ENCODE measurements at regions not wholly inside any gene's neighbourhood (a gene's known extent, or its start where the extent isn't known, plus 50 kb on each side); places are given as distances from the start of the nearest gene placed in this dataset.

DNA sequence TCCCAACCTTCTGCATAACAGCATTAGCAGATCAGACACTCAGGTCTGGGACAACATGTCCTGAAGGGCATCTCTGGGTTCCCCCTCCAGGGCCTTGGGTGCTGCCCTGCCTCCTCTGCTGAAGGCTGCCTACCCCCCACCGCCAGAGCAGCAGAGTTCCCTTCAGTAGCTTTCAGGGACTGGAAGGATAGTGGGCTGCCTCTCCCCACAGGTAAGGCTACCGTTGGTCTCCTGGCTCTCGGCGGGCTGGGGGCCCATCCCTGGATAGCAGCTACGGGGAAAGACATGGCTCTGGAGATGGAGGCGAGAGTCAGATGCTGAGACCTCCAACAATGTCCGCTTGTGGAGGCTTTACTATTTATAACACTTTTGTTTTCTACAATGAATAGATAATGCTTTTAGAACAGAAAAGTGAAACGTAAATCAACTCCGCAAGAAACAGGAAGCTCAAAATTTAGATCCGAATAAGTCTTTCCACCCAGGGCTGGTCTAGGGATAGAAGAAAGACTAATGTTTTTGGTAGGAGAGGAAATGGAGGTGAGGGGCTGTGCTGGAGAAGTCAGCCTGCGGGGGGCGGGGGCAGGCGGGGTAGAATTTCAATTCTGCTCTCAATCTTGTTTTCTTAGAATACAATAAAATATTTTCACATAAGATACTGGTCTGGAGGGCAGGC is 58.4 kb downstream of the ARL4C start:
- no peak for DNase-seq
- Mint-ChIP-seq H3K4me3 (peak overlapping the region; percentile 13), H3K27me3 (ENCODE audit: low read depth) (no peaks in the 10 kb centered on the region), H3K9me3 (ENCODE audit: insufficient read depth) (no peaks in the 10 kb centered on the region), H3K36me3 (ENCODE audit: low read depth) (peaks cover 4% of the 10 kb centered on the region), H3K27ac (peak overlapping the region; percentile 31), H3K4me1 (ENCODE audit: low read depth) (peaks cover 71% of the 10 kb centered on the region)
- ChIA-PET CTCF (interaction anchor here (1.0 to 2.0 kb wide), 4 partner anchors 10 to 149 kb away, joined by 3 to 6 read pairs (median 4); no protein-coding TSS in a partner anchor), POLR2A (interaction anchor here (1.0 to 1.1 kb wide), 3 partner anchors 8 to 12 kb away, joined by 3 to 4 read pairs (median 3); no protein-coding TSS in a partner anchor)
- peak; percentile 45 for ATAC-seq

GRCh38 chr2:234437642-234438304 is 59.1 kb downstream of the ARL4C start:
- Mint-ChIP-seq H3K4me1 (ENCODE audit: low read depth) (peaks cover 71% of the 10 kb centered on the region), H3K27me3 (ENCODE audit: low read depth) (no peaks in the 10 kb centered on the region), H3K9me3 (ENCODE audit: insufficient read depth) (no peaks in the 10 kb centered on the region), H3K27ac (no peak overlapping the region), H3K36me3 (ENCODE audit: low read depth) (peaks cover 4% of the 10 kb centered on the region), H3K4me3 (no peak overlapping the region)
- DNase-seq (no peak), ATAC-seq (peak; percentile 22)
- POLR2A ChIA-PET, result interaction anchor here (1.0 to 1.6 kb wide), 3 partner anchors 8 to 12 kb away, joined by 3 to 6 read pairs (median 3); no protein-coding TSS in a partner anchor
- CTCF ChIA-PET, result interaction anchor here (0.6 to 2.0 kb wide), 5 partner anchors 9 to 148 kb away, joined by 3 to 6 read pairs (median 4); no protein-coding TSS in a partner anchor

DNA sequence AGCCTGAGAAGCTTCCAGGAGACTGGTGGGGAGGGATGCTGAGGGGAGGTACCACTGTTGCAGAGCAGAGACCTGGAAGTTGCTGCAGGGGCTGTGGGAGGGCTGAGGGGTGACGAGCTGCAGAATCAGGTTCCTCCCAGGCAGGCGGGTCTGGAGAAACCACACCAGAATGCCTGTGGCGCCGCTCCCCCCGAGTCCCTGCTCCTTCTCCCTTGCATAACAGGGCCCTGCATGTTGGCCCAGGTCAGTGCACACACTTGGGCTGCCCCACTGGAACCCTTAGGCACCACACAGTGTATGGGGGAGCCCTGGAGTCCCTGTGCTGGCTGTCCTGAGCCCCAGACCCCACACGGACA is 60.4 kb downstream of the ARL4C start:
- Mint-ChIP-seq H3K27me3 (ENCODE audit: low read depth) (no peaks in the 10 kb centered on the region), H3K4me1 (ENCODE audit: low read depth) (peaks cover 65% of the 10 kb centered on the region), H3K36me3 (ENCODE audit: low read depth) (peaks cover 4% of the 10 kb centered on the region), H3K27ac (peak overlapping the region; percentile 52), H3K4me3 (no peak overlapping the region), H3K9me3 (ENCODE audit: insufficient read depth) (no peaks in the 10 kb centered on the region)
- CTCF ChIA-PET, result no interaction called here
- ATAC-seq, result no peak
- no peak for DNase-seq
- POLR2A ChIA-PET, result interaction anchor here (1.0 to 1.6 kb wide), 2 partner anchors 10 to 18 kb away, joined by 3 to 6 read pairs; no protein-coding TSS in a partner anchor

DNA sequence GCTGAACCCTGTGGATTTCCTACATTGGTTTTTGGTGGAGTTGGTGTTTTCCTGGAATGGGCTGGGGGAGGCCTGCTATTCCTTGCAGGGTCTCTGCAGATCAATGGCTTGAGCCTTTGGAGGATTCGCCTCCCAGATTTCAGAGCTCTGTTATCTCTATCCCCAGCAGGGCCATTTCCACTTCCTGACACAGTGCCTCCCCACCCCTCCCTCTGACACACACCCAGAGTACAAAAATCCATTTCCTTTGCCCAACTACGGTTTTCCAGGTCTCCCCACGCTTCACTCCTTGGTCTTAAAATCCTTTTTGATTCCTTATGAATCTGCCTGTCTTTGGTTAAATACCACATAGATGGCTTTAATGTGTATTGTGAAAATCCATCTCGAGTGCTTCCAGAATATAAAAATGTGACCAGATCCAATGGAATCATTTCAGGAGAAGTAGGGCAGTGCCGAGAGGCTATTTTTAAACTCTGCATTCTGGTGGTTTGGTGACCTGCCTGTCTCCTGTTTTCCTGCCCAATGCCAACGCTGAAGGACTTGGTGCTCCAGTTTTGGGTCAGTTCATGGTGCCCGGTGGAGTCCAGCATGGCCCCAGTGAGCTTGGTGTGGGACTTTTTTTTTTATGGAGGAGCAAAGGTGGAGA is 60.9 kb downstream of the ARL4C start:
- ATAC-seq (no peak), DNase-seq (no peak)
- H3K4me3 Mint-ChIP-seq, result no peak overlapping the region
- no peaks in the 10 kb centered on the region for H3K9me3 Mint-ChIP-seq (ENCODE audit: insufficient read depth)
- H3K36me3 Mint-ChIP-seq (ENCODE audit: low read depth), result peaks cover 4% of the 10 kb centered on the region
- no peaks in the 10 kb centered on the region for H3K27me3 Mint-ChIP-seq (ENCODE audit: low read depth)
- peaks cover 60% of the 10 kb centered on the region for H3K4me1 Mint-ChIP-seq (ENCODE audit: low read depth)
- H3K27ac Mint-ChIP-seq, result peak overlapping the region; percentile 52
- ChIA-PET POLR2A (interaction anchor here (1.0 kb wide), 1 partner anchor 19 kb away, joined by 3 read pairs; no protein-coding TSS in a partner anchor), CTCF (interaction anchor here (1.0 kb wide), 1 partner anchor 9 kb away, joined by 3 read pairs; no protein-coding TSS in a partner anchor)

DNA sequence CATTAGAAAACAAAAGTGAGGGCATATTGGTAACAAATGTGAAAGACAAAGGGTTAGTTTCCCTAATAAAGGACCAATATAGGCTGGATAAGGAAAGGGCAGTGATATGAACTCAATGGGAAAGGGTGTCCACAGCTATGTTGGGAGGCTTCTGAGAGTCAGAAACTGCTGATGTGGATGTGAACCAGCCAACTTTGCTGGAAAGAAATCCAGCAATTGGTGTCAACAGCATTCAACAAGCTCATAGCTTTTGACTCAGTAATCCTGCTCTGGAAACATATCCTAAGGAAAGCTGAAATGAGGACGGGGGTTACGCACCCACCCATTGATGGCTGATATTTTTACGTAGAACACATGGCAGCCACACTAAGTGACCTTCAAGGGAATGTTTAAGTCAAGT is 63.7 kb downstream of the ARL4C start:
- peaks cover 54% of the 10 kb centered on the region for H3K4me1 Mint-ChIP-seq (ENCODE audit: low read depth)
- H3K36me3 Mint-ChIP-seq (ENCODE audit: low read depth), result peaks cover 4% of the 10 kb centered on the region
- no peak overlapping the region for H3K4me3 Mint-ChIP-seq
- no peaks in the 10 kb centered on the region for H3K27me3 Mint-ChIP-seq (ENCODE audit: low read depth)
- no peak for ATAC-seq
- no peak overlapping the region for H3K27ac Mint-ChIP-seq
- ChIA-PET CTCF (interaction anchor here (1.1 to 1.4 kb wide), 2 partner anchors 11 to 50 kb away, joined by 4 read pairs; no protein-coding TSS in a partner anchor), POLR2A (interaction anchor here (0.8 to 2.0 kb wide), 3 partner anchors 11 to 21 kb away, joined by 4 to 6 read pairs (median 5); no protein-coding TSS in a partner anchor)
- no peaks in the 10 kb centered on the region for H3K9me3 Mint-ChIP-seq (ENCODE audit: insufficient read depth)
- DNase-seq, result no peak

DNA sequence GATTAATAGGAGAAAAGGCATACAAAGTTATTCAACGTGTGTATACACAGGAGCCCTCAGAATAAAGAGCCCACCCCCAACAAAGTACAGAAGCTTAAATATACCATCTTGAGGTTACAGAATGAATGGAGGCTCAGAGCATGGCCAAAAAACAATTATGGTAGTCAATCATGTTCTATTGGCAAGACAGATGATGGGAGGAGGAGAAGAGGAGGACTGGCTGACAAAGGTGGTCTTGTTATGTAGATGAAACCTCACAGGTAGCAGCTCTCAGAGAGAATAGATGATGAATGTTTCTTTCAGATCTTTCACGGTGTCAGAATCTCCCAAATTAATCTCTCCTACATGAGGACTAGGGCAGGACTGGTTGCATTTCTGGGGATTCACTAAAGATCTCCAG is 66.0 kb downstream of the ARL4C start:
- Mint-ChIP-seq H3K27me3 (ENCODE audit: low read depth) (no peaks in the 10 kb centered on the region), H3K4me3 (no peak overlapping the region), H3K9me3 (ENCODE audit: insufficient read depth) (no peaks in the 10 kb centered on the region), H3K36me3 (ENCODE audit: low read depth) (peaks cover 7% of the 10 kb centered on the region), H3K27ac (no peak overlapping the region), H3K4me1 (ENCODE audit: low read depth) (peaks cover 56% of the 10 kb centered on the region)
- POLR2A ChIA-PET, result interaction anchor here (0.7 kb wide), 1 partner anchor 20 kb away, joined by 3 read pairs; no protein-coding TSS in a partner anchor
- no peak for ATAC-seq
- DNase-seq, result no peak
- CTCF ChIA-PET, result interaction anchor here (1.3 to 3.0 kb wide), 3 partner anchors 13 to 62 kb away, joined by 3 to 12 read pairs (median 4); no protein-coding TSS in a partner anchor

GRCh38 chr2:234429265-234429664 is 67.6 kb downstream of the ARL4C start:
- Mint-ChIP-seq H3K4me1 (ENCODE audit: low read depth) (peaks cover 64% of the 10 kb centered on the region), H3K27me3 (ENCODE audit: low read depth) (no peaks in the 10 kb centered on the region), H3K36me3 (ENCODE audit: low read depth) (peaks cover 11% of the 10 kb centered on the region), H3K4me3 (no peak overlapping the region), H3K9me3 (ENCODE audit: insufficient read depth) (no peaks in the 10 kb centered on the region), H3K27ac (peak overlapping the region; percentile 14)
- ChIA-PET POLR2A (interaction anchor here (5.2 kb wide), 1 partner anchor 23 kb away, joined by 80 read pairs; no protein-coding TSS in a partner anchor), CTCF (interaction anchor here (3.0 kb wide), 1 partner anchor 14 kb away, joined by 12 read pairs; no protein-coding TSS in a partner anchor)
- DNase-seq (no peak), ATAC-seq (no peak)

DNA sequence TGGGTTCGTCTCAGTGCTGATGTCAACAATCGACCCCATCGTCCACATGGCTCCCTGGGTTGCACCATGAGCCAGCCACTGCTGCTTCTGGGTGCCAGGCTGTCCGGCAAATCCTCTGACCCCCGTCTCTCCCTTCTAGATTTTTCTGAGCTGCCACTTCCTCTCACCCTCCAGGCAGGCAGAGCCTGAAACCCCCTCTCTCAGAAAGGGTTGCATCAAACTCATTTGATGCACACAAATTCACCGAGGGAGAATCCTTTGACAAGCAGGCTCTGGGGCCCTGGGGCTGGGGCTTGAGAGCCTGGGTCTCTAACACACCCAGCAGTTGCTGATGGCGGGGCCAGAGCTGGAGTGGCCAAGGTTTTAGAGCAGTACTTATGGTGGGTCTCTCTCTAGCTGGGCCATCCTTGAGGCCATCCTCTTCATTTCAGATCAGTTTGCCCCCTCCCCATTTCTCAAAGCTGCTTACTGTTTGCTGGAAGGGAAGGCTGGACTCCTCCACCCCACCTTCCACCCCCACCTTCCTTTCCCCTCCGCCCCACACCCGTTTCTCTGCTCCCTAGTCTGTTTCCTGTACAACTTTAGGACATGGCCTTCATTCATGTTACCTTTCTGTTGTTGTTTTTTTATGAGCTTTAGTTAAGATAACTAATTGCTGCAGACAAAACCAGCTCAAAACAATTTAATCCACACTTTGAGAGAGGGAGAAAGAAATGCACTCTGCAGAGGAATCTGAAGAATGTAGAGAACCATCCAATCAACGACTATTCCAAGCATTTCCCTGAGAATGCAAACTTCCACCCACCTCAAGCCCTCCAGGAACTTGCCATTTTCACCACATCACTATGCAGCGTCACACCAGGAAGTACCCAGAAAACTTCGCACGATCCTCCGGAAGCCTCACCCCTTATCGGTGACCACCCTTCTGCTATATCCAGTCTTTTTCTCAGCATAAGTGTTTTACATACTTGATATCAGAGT is 69.5 kb downstream of the ARL4C start:
- ChIA-PET CTCF (interaction anchor here (0.6 to 4.6 kb wide), 14 partner anchors 8 to 292 kb away, joined by 3 to 17 read pairs (median 4); partner anchors contain the start of gene ARL4C), POLR2A (interaction anchor here (0.7 to 7.0 kb wide), 9 partner anchors 11 to 136 kb away, joined by 3 to 99 read pairs (median 9); partner anchors contain the start of gene ARL4C)
- Mint-ChIP-seq H3K27me3 (ENCODE audit: low read depth) (no peaks in the 10 kb centered on the region), H3K9me3 (ENCODE audit: insufficient read depth) (no peaks in the 10 kb centered on the region), H3K4me3 (peak overlapping the region; percentile 56), H3K4me1 (ENCODE audit: low read depth) (peaks cover 76% of the 10 kb centered on the region), H3K27ac (peak overlapping the region; percentile 97), H3K36me3 (ENCODE audit: low read depth) (peaks cover 10% of the 10 kb centered on the region)
- peak; percentile 58 for DNase-seq
- peak; percentile 0 for ATAC-seq

GRCh38 chr2:234426616-234427015 is 70.3 kb downstream of the ARL4C start:
- ATAC-seq, result peak; percentile 2
- DNase-seq, result no peak
- ChIA-PET POLR2A (interaction anchor here (0.6 to 7.0 kb wide), 18 partner anchors 11 to 400 kb away, joined by 3 to 99 read pairs (median 6); partner anchors contain the start of gene ARL4C), CTCF (interaction anchor here (0.6 to 4.6 kb wide), 12 partner anchors 9 to 565 kb away, joined by 3 to 17 read pairs (median 6); partner anchors contain the start of gene ARL4C)
- Mint-ChIP-seq H3K9me3 (ENCODE audit: insufficient read depth) (no peaks in the 10 kb centered on the region), H3K4me3 (peak overlapping the region; percentile 56), H3K27ac (peak overlapping the region; percentile 97), H3K36me3 (ENCODE audit: low read depth) (peaks cover 8% of the 10 kb centered on the region), H3K4me1 (ENCODE audit: low read depth) (peaks cover 83% of the 10 kb centered on the region), H3K27me3 (ENCODE audit: low read depth) (no peaks in the 10 kb centered on the region)

Data from activated CD8-positive, alpha-beta T cell treated with anti-CD3 and anti-CD28 coated beads, Interleukin-2, amount 10 ng/mL, durations not matched to agents 7 days and 5 days (primary cell).